MM.1S (cell line): ENCODE measurements at regions not wholly inside any gene's neighbourhood (a gene's known extent, or its start where the extent isn't known, plus 50 kb on each side); places are given as distances from the start of the nearest gene placed in this dataset.

Experiments used
- CTCF ChIP-seq: fragments of 300-600 bp; sonication (generic); IDR thresholded peaks from 2 replicates; pipeline ENCODE4 v1.5.1; 2016; ENCODE audit warnings: antibody characterized with exemption, low read length, mixed read lengths
- EZH2 ChIP-seq: fragments of 300-600 bp; sonication (generic); optimal IDR thresholded peaks from 2 replicates; pipeline ENCODE3; 2017; ENCODE audit warnings: low read depth, mild to moderate bottlenecking, antibody characterized with exemption, low read length, mixed read lengths
- EZH2phosphoT487 ChIP-seq: fragments of 300-600 bp; sonication (generic); IDR thresholded peaks from 2 replicates; pipeline ENCODE4 v1.6.1; 2018; ENCODE audit warnings: antibody characterized with exemption, low read length

GRCh38 chr18:76584414-76585310 is 89.6 kb upstream of the ZNF516 start:
- TF ChIP-seq CTCF (no peak), EZH2 (no peak), EZH2phosphoT487 (no peak)
